OCI-LY7 (cell line): ENCODE measurements at regions not wholly inside any gene's neighbourhood (a gene's known extent, or its start where the extent isn't known, plus 50 kb on each side); places are given as distances from the start of the nearest gene placed in this dataset.

Experiments used
- CTCF ChIP-seq: fragments of 200-600 bp; sonication (generic); conservative IDR thresholded peaks from 2 replicates; pipeline ENCODE4 v1.5.1; 2014; ENCODE audit warnings: mild to moderate bottlenecking, antibody characterized with exemption, low read length, moderate library complexity, mixed read lengths
- EZH2phosphoT487 ChIP-seq: fragments of 200-600 bp; sonication (generic); IDR thresholded peaks from 2 replicates; pipeline ENCODE4 v1.6.1; 2018; ENCODE audit warnings: low read depth, borderline replicate concordance, mild to moderate bottlenecking, mixed run types, antibody characterized with exemption, low read length, moderate library complexity, mixed read lengths

GRCh38 chr2:240304746-240305161 lies 130.7 kb upstream of the GPC1 start:
- no peak for TF ChIP-seq CTCF
- no peak for TF ChIP-seq EZH2phosphoT487
